ENCODE measurements at regions not wholly inside any gene's neighbourhood (a gene's known extent, or its start where the extent isn't known, plus 50 kb on each side); places are given as distances from the start of the nearest gene placed in this dataset.

GRCh38 chr1:4971666-4972065, 317.3 kb downstream of the AJAP1 start:
- no peak for DNase-seq (ENCODE audit: low read depth)
- no peak for TF ChIP-seq CTCF (IDR thresholded peaks at IDR 0.05; ENCODE audit: low read depth, low read length, missing control alignments)
- H3K4me3 ChIP-seq (ENCODE audit: low read depth, low read length): no peak overlapping the region

DNA sequence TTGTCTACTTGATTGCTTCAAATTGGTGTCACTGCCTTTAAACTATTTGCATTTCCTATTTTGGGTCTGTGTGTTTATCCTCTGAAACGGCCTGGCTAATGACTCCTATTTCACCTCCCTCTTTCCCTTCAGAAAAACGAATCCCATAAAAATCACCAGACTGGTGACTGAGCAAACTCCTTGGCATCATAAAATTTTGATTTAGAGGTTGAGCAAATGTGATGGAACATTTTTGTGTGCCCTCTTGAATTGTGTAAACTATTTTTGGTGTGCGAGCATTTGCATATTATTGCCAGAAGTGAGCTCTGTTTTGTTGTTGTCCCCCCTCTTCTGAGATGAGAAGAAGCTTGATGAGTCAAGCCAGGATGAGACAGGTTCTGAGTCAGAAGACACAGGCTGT, 316.1 kb downstream of the AJAP1 start:
- DNase-seq (ENCODE audit: low read depth): no peak
- TF ChIP-seq CTCF (IDR thresholded peaks at IDR 0.05; ENCODE audit: low read depth, low read length, missing control alignments): no peak
- no peak overlapping the region for H3K4me3 ChIP-seq (ENCODE audit: low read depth, low read length)

DNA sequence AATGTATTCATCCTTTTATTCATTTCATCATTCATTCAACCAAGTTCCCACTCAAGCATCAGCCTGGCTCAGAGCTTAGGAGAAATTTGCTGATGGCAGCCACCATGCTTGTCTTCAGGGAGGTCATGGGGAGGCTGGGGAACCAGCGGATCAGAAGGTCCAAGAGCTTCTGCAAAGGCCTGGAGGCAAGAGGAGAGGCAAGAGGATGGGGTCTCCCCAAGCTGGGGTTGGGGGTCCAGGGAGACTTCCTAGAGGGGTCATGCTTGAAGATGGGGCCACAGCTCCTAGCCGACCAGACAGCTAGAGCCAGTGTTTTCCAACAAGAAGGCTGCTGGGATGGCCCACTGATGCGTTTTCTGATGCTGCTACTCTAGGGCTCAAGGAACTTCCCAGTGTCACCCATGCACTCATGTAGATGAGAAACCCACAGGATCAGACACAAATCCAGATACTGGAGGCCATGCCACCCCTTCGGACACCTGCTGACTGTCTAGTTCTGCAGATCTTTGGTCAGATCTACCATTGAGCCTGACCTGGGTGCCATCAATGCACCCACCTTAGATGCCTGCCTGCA, 315.2 kb downstream of the AJAP1 start:
- no peak overlapping the region for H3K4me3 ChIP-seq (ENCODE audit: low read depth, low read length)
- no peak for DNase-seq (ENCODE audit: low read depth)
- no peak for TF ChIP-seq CTCF (IDR thresholded peaks at IDR 0.05; ENCODE audit: low read depth, low read length, missing control alignments)

DNA sequence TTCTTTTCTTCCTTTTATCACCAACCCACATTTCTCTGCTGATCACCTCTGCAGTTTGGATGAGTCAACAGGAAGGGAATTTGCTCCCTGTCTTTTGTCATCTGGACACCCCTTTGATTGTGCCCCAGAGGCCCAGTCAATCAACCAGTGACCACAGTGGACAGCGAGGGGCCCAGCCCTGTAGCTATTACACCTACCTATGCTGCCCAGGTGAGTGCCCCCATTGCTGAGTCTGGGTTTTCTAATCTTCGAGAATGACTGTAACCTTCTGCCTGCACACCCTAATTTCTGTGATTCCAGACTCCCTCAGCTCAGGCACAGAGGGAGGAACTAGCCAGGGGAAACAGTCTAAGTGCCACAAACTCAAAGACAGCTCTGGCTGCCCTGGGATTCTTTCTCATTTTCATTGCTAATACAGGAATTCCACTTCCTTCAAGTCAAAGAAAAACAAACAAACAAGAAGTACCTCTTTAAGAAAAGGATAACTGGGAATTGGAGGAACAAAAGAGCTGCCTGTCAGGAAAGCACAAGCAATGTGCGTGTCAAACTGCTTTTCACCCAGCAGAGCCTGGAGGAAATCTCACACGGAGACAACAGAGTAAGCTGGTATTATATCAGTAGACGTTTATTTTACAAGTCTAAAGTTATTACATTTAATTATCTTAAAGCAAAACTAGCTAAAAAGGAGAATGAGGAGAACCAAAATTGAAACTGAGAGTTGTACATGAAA, 311.1 kb downstream of the AJAP1 start:
- H3K4me3 ChIP-seq (ENCODE audit: low read depth, low read length): no peak overlapping the region
- TF ChIP-seq CTCF (IDR thresholded peaks at IDR 0.05; ENCODE audit: low read depth, low read length, missing control alignments): no peak
- DNase-seq (ENCODE audit: low read depth): no peak

DNA sequence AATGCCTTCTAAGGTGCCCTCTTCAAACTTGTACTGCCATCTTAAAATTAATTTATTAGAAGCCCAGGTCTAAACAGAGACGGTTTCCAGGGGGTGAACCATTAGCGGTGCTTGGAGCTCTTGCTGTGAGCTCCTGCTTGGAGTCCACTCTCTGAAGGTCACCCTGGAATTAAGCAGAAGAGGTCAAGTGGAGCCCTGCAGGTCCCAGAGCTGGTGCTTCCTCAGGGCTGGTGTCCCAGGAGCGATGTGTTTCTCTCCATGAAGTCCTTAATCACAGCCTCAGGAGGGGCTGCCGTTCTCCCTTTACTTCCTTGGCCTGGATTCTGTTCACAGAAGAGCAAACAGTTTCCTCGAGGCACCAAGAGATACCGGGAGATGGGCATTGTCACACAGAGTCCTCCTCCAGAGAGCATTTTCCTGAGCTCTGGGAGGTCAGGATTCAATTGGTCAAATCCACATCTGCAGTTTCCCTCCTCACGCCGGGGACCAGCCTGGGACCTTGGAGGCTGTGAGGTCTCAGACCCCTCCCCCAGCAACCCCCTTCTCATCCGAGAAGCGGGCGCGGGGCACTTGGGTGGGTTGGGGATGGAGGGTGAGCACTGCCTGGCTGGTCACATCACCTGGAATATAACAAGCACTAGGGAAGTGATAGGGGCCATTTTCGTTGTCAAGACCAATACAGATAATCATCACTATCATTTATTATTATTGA, 310.4 kb downstream of the AJAP1 start:
- TF ChIP-seq CTCF (IDR thresholded peaks at IDR 0.05; ENCODE audit: low read depth, low read length, missing control alignments): no peak
- no peak overlapping the region for H3K4me3 ChIP-seq (ENCODE audit: low read depth, low read length)
- no peak for DNase-seq (ENCODE audit: low read depth)

DNA sequence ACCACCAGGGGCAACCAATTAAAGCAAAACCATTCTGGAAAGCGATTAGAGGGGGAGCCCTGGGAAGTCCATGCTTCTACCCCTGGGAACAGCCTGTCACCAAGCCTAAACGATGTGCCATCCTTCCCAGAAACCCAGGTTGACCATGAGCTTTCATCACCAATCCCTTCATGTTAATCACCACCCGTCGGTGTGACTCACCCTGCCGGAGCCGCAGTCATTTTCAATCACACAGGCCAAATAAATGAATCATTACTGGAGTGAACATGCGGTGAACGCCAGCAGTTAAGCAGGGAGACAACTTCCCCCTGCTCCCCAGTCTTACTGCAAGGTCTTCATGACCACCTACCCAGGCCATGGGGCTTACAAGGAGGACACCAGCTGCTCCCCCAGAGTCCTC, 308.8 kb downstream of the AJAP1 start:
- no peak for TF ChIP-seq CTCF (IDR thresholded peaks at IDR 0.05; ENCODE audit: low read depth, low read length, missing control alignments)
- H3K4me3 ChIP-seq (ENCODE audit: low read depth, low read length): no peak overlapping the region
- DNase-seq (ENCODE audit: low read depth): no peak

All from GM12864 (cell line).